Upper lobe of right lung (tissue), 1 donor: ENCODE measurements at regions not wholly inside any gene's neighbourhood (a gene's known extent, or its start where the extent isn't known, plus 50 kb on each side); places are given as distances from the start of the nearest gene placed in this dataset.

Experiments
- ATAC-seq: fragments of 200-7000 bp; cut with Tn5 transposase; one replicate; pipeline ENCODE4 v1.9.1; 2020; ENCODE audit warnings: mild to moderate bottlenecking, moderate library complexity
- DNase-seq: peaks from one replicate; pipeline ENCODE4 v3.0.0-alpha.2; 2020
- H3K27ac ChIP-seq: fragments of 200-600 bp; one replicate; pipeline ENCODE4 v1.8.0; 2022
- H3K27me3 ChIP-seq: fragments of 200-600 bp; one replicate; pipeline ENCODE4 v1.8.0; 2022; ENCODE audit warnings: mild to moderate bottlenecking
- H3K36me3 ChIP-seq: fragments of 200-600 bp; one replicate; pipeline ENCODE4 v1.8.0; 2022
- H3K4me1 ChIP-seq: fragments of 200-600 bp; one replicate; pipeline ENCODE4 v1.8.0; 2022
- H3K4me3 ChIP-seq: fragments of 200-600 bp; one replicate; pipeline ENCODE4 v1.8.0; 2022; ENCODE audit warnings: mild to moderate bottlenecking
- H3K9me3 ChIP-seq: fragments of 200-600 bp; one replicate; pipeline ENCODE4 v1.8.0; 2022
- CTCF ChIP-seq: fragments of 200-600 bp; IDR thresholded peaks from one replicate; pipeline ENCODE4 v1.8.0; 2022; ENCODE audit warnings: antibody characterized with exemption
- intact Hi-C: fragments of 100-400 bp; cut with DNase I; formaldehyde crosslinking; loops from one replicate; pipeline ENCODE4 v1.11.0; 2022
- donor health status: DM: no; HTN: yes; CAD: no; lungs with severe emphysema.

DNA sequence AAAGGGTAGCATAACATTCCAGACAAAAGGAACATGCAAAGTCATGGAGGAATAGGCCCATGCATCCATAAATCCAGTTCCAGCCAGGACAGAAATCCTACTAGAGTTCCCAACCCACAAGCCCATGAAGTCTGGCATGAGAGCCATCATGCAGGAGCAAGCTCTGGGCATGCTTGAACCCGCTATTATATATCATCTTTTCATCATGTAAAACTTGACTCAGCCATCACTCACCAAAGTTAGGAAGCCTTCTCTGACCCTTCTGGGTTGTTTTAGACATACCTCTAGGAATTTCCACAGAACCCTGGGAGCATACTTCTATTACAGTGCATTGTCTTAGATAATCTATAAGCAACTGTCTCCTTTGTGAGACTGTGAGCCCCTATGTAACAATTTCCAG is 293.0 kb upstream of the NPSR1 start:
- no peak for DNase-seq
- Histone ChIP-seq H3K27me3 (no peaks in the 10 kb centered on the region), H3K36me3 (no peaks in the 10 kb centered on the region), H3K9me3 (no peaks in the 10 kb centered on the region), H3K27ac (no peak overlapping the region), H3K4me3 (no peak overlapping the region), H3K4me1 (no peaks in the 10 kb centered on the region)
- intact Hi-C loops = no loop called here
- no peak for TF ChIP-seq CTCF
- no peak for ATAC-seq

GRCh38 chr7:34365611-34366010 is 292.4 kb upstream of the NPSR1 start:
- intact Hi-C loops = no loop called here
- Histone ChIP-seq H3K4me1 (no peaks in the 10 kb centered on the region), H3K27ac (no peak overlapping the region), H3K4me3 (no peak overlapping the region), H3K36me3 (no peaks in the 10 kb centered on the region), H3K9me3 (no peaks in the 10 kb centered on the region), H3K27me3 (no peaks in the 10 kb centered on the region)
- no peak for TF ChIP-seq CTCF
- ATAC-seq (no peak), DNase-seq (no peak)

GRCh38 chr7:34371922-34372321 is 286.1 kb upstream of the NPSR1 start:
- H3K4me1 ChIP-seq = no peaks in the 10 kb centered on the region
- no peaks in the 10 kb centered on the region for H3K27me3 ChIP-seq
- no peak overlapping the region for H3K27ac ChIP-seq
- ATAC-seq = no peak
- no peak for TF ChIP-seq CTCF
- no peak for DNase-seq
- H3K9me3 ChIP-seq = no peaks in the 10 kb centered on the region
- H3K4me3 ChIP-seq = no peak overlapping the region
- intact Hi-C loops = no loop called here
- H3K36me3 ChIP-seq = no peaks in the 10 kb centered on the region

GRCh38 chr7:34373940-34374339 is 284.1 kb upstream of the NPSR1 start:
- no peaks in the 10 kb centered on the region for H3K4me1 ChIP-seq
- no peak overlapping the region for H3K4me3 ChIP-seq
- no peak for DNase-seq
- H3K27ac ChIP-seq = no peak overlapping the region
- TF ChIP-seq CTCF = no peak
- intact Hi-C loops = no loop called here
- H3K27me3 ChIP-seq = no peaks in the 10 kb centered on the region
- no peak for ATAC-seq
- H3K9me3 ChIP-seq = no peaks in the 10 kb centered on the region
- H3K36me3 ChIP-seq = no peaks in the 10 kb centered on the region

DNA sequence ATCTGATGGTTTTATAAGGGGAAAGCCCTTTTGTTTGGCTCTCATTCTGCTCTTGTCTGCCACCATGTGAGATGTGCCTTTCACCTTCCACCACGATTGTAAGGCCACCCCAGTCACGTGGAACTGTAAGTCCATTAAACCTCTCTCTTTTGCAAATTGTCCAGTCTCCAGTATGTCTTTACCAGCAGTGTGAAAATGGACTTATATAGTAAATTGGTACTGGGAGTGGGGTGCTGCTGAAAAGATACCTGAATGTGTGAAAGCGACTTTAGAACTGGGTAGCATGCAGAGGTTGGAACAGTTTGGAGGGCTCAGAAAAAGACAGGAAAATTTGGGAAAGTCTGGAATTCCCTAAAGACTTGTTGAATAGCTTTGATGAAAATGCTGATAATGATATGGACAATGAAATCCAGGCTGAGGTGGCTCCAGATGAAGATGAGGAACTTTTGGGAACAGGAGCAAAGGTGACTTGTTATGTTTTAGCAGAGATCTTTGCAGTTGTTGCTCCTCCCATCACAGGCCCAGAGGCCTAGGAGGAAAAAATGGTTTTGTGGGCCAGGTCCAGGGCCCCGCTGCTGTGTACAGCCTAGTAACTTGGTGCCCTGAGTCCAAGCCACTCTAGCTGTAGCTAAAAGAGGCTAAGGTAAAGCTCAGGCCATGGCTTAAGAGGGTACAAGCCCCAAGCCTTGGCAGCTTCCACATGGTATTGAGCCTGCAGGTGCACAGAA is 275.7 kb upstream of the NPSR1 start:
- intact Hi-C loops = no loop called here
- no peaks in the 10 kb centered on the region for H3K36me3 ChIP-seq
- no peak overlapping the region for H3K27ac ChIP-seq
- no peaks in the 10 kb centered on the region for H3K4me1 ChIP-seq
- TF ChIP-seq CTCF = no peak
- no peak overlapping the region for H3K4me3 ChIP-seq
- H3K9me3 ChIP-seq = no peaks in the 10 kb centered on the region
- no peak for DNase-seq
- H3K27me3 ChIP-seq = no peaks in the 10 kb centered on the region
- no peak for ATAC-seq

- ATAC-seq (peak; percentile 64), DNase-seq (no peak)
- Histone ChIP-seq H3K4me1 (no peaks in the 10 kb centered on the region), H3K36me3 (no peaks in the 10 kb centered on the region), H3K27ac (no peak overlapping the region), H3K4me3 (no peak overlapping the region), H3K27me3 (no peaks in the 10 kb centered on the region), H3K9me3 (no peaks in the 10 kb centered on the region)
- intact Hi-C loops = no loop called here
- TF ChIP-seq CTCF = no peak
These were observed 272.6 kb upstream of the NPSR1 start for GRCh38 chr7:34385384-34385783.
